C4-2B (cell line): ENCODE measurements at regions not wholly inside any gene's neighbourhood (a gene's known extent, or its start where the extent isn't known, plus 50 kb on each side); places are given as distances from the start of the nearest gene placed in this dataset.

ENCODE experiments used
- CTCF ChIP-seq: fragments of 450-650 bp; conservative IDR thresholded peaks from 2 replicates; pipeline ENCODE4 v1.5.1; 2017; ENCODE audit warnings: mild to moderate bottlenecking
- ZFX ChIP-seq: fragments of 450-650 bp; IDR thresholded peaks from 2 replicates; pipeline ENCODE4 v1.6.1; 2017

- no peak for TF ChIP-seq CTCF
- no peak for TF ChIP-seq ZFX
Observed at GRCh38 chr2:122180972-122181371, 425.5 kb downstream of the TSN start.
